ENCODE measurements at regions not wholly inside any gene's neighbourhood (a gene's known extent, or its start where the extent isn't known, plus 50 kb on each side); places are given as distances from the start of the nearest gene placed in this dataset.

DNA sequence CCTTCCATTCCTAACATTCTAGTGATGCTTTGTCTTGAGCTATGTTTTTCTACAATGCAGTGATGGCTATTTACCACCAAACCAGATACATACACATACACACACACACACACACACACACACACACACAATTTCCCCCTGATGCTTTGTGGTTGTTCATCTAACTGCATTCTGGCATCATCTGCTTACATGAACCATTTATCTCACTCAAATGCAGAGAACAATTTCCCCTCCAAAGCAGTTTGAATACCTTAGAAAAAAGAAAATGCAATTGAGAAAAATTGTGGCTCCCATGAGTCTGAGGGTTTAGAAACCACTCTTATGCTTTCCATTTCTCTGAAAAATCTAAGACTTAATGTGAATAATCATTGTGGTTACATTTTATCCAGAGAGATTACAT, 1024.8 kb downstream of the TLE4 start:
- no peak for DNase-seq (ENCODE audit: extremely low read depth in 1 of 2, low read depth in 1 of 2)

DNA sequence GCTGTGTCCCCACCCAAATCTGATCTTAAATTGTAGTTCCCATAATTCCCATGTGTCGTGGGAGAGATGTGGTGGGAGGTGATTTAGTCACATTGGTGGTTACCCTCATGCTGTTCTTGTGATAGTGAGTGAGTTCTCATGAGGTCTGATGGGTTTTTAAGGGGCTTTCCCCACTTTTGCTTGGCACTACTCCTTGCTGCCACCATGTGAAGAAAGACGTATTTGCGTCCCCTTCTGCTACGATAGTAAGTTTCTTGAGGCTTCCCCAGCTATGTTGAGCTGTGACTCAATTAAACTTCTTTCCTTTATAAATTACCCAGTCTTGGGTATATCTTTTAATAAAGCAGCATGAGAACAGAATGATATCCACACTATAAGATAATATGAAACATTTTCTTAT, 1023.4 kb downstream of the TLE4 start:
- DNase-seq (ENCODE audit: extremely low read depth in 1 of 2, low read depth in 1 of 2) = no peak

DNA sequence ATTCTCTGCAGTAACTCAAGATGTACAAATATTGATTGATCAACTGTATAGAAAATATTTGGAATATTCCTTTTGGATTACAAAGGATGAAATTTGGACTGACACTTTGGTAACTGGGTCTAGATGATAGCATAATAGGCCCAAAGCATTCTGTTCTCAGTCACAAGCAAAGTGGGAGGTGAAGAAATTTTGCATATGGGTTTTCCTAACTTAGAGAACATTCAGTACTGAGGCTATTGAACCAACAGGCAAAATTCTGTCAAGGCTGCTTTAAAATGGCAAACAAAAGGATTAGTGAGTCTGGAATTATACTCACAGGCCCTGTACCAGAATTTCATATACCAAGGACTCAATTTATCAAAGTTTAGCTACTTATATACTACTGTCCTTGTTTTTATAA, 1020.6 kb downstream of the TLE4 start:
- no peak for DNase-seq (ENCODE audit: extremely low read depth in 1 of 2, low read depth in 1 of 2)

DNA sequence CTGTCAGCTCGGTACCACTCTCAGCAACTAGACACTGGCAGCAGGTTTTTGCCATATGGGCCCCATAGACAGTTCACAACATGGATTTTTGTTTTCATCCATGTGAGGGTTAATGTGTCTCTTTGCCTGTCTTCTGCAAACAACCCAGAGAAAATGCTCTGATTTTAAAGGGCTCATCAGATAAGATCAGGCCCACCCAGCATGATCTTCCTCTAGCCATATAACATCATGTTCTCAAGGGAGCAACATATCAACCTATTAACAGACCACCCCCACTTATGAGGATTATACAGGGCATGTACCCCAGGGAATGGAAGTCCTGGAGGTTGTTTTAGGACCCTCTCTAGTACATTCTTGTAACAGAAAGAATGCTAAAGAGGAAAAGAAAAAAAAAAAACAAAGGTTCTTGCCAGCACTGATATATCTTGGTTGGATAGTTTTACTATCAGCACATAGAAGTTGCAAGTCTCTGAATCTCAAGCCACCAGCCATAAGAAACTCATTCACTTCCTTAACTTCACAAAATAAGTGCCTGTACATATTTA, 1015.1 kb downstream of the TLE4 start:
- DNase-seq (ENCODE audit: extremely low read depth in 1 of 2, low read depth in 1 of 2) = no peak

DNA sequence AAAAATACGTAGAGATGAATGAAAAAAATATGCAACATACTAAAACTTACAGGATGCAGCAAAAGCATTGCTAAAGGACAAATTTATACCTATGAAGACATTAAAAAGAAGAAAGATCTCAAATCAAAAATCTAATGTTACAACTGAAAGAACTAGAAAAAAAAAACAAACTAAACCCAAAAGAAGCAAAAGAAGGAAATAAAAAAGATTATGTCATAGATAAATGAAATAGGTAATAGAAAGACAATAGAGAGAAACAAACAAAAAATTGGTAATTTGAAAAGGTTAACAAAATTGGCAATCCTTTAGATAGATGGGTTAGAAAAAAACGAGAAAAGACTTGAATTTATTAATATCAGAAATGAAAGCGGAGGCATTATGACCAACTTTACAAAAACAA, 1000.2 kb downstream of the TLE4 start:
- no peak for DNase-seq (ENCODE audit: extremely low read depth in 1 of 2, low read depth in 1 of 2)

- no peak for DNase-seq (ENCODE audit: extremely low read depth in 1 of 2, low read depth in 1 of 2)
Measured at GRCh38 chr9:80569236-80569635, 997.5 kb downstream of the TLE4 start.

DNA sequence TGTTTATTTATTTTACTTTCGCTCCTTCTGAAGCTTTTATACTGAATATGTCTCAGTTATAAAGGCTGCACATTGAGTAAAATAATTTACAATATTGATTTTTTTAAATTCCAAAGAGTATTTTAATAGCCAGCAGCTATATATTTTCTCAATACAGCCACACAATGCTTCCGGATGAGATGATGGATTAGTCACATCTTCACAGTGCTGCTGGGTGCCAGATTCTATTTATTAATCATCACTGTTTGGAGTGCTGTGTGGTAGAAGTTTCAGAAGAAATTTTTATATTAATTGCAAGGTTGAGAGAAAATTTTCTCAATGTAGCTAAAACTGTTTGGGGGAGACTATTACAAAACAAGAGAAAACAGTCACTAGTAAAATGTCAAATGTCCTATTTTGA, 989.8 kb downstream of the TLE4 start:
- no peak for DNase-seq (ENCODE audit: extremely low read depth in 1 of 2, low read depth in 1 of 2)

GRCh38 chr9:80560976-80561375, 989.2 kb downstream of the TLE4 start:
- no peak for DNase-seq (ENCODE audit: extremely low read depth in 1 of 2, low read depth in 1 of 2)

DNA sequence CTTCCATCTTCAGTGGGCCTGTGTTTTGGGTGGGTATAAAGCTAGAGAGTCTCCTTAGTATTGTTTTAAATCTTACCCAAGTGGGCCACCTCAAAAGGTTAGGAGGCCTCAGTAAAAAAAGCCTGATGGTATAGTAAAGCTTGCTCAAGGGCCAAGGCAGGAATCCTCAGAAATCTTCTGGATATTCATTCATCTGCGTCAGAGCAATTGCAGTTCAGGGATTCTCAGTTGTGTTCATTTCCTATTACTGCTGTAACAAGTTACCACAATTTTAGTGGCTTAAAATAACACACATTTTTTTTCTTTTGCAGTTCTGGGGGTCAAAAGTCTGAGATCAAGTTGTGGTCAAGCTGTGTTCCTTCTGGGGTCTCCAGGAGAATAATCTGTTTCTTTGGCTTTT, 985.5 kb downstream of the TLE4 start:
- no peak for DNase-seq (ENCODE audit: extremely low read depth in 1 of 2, low read depth in 1 of 2)

DNA sequence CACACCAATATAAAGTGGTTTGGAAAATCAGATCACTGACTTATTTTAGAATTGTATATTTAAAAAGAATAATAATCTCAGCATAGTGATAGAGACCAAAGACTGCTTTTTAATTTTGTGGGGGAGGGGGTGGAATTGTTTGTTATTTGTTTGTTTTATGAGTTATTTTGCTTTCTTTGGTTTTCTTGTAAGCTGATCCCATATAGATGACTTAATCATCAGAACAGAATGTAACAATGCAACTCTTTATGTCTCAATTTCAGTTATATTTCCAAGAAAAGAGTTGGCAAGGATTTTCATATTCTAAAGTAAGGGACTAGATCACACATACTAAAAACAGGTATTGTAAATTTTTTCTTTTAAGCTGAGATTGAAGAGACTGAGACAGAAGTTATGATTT, 984.9 kb downstream of the TLE4 start:
- no peak for DNase-seq (ENCODE audit: extremely low read depth in 1 of 2, low read depth in 1 of 2)

- DNase-seq (ENCODE audit: extremely low read depth in 1 of 2, low read depth in 1 of 2) = no peak
Measured at GRCh38 chr9:80555782-80556325, 984.1 kb downstream of the TLE4 start.

- DNase-seq (ENCODE audit: extremely low read depth in 1 of 2, low read depth in 1 of 2) = no peak
Measured at GRCh38 chr9:80554856-80555255, 983.1 kb downstream of the TLE4 start.

DNA sequence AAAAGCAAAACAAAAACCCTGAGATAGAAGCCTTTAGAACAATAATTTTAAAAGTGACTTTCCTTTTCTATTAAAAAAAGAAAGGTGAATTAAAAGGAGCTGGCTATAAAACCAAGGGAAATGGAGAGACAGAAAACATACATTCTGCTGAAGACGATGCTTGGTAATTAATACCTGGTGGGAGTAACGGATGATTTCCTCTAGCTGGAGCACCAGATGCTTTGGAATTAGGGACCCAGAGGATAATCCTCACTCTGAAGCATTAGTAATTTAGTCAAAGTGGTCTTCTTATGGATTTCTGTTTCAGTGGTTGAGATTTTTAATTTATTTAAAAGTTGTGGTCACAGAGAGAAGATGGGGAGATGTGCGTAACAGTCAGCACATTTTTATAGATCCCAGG, 982.5 kb downstream of the TLE4 start:
- DNase-seq (ENCODE audit: extremely low read depth in 1 of 2, low read depth in 1 of 2) = no peak

GRCh38 chr9:80552931-80553330, 981.2 kb downstream of the TLE4 start:
- no peak for DNase-seq (ENCODE audit: extremely low read depth in 1 of 2, low read depth in 1 of 2)

DNA sequence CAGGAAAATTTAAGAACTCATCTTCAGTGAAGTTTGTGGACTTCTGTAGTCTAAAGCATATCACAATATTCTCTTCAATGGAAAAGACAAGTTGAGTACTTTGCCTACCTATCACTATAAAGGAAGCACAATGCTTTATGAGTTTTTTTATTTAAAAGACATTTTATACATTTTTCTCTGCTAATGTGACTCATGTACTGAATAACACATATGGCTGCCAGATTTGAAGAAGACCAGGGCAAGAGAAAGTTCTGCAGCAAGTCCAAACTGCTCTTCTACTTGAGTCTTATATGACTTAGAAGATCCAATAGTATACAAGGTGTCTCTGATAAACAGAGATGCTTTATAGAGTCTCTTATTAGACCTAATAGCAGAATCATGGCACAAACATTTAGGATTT, 978.4 kb downstream of the TLE4 start:
- no peak for DNase-seq (ENCODE audit: extremely low read depth in 1 of 2, low read depth in 1 of 2)

- no peak for DNase-seq (ENCODE audit: extremely low read depth in 1 of 2, low read depth in 1 of 2)
Measured at GRCh38 chr9:80547613-80548012, 975.8 kb downstream of the TLE4 start.

DNA sequence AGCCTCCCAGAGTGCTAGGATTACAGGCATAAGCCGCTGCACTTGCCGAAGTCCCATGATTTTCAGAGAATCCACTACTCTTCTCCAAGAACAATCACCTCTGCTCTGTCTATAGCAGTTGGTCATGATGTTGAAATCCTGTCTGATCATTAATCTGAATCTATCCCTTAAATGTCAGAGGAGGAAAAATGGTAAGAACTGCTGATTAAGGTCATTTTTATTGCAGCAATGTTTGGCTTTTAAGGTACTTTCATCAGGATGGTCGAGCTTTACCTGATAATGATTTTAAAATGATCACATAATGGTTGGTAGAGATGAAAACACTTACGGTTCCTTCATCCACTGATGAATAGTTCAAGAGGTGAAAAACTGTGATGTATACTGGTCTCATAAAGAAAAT, 968.6 kb downstream of the TLE4 start:
- no peak for DNase-seq (ENCODE audit: extremely low read depth in 1 of 2, low read depth in 1 of 2)

- no peak for DNase-seq (ENCODE audit: extremely low read depth in 1 of 2, low read depth in 1 of 2)
Measured at GRCh38 chr9:80538976-80539375, 967.2 kb downstream of the TLE4 start.

- DNase-seq (ENCODE audit: extremely low read depth in 1 of 2, low read depth in 1 of 2) = no peak
Measured at GRCh38 chr9:80522465-80522864, 950.7 kb downstream of the TLE4 start.

DNA sequence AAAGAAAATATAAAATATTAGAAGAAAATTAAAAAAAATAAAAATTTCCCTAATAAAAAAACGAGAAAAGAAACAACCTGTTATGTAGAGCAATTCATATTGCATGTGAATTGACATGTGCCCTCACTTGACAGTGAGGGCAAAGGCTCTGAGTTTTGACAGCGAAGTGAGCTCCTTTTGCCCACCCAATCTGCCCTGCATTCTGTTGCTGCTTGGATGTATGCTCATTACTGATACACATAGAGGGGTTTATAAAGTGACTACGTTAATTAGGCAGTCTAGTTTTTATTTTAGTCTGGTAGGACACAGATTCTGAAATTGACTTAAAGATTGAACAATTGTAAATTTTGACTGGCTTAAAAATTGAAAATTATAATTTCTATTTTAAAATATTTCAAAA, 949.4 kb downstream of the TLE4 start:
- DNase-seq (ENCODE audit: extremely low read depth in 1 of 2, low read depth in 1 of 2) = no peak

- DNase-seq (ENCODE audit: extremely low read depth in 1 of 2, low read depth in 1 of 2) = no peak
Measured at GRCh38 chr9:80520231-80520630, 948.5 kb downstream of the TLE4 start.

- DNase-seq (ENCODE audit: extremely low read depth in 1 of 2, low read depth in 1 of 2) = no peak
Measured at GRCh38 chr9:80518441-80518840, 946.7 kb downstream of the TLE4 start.

- DNase-seq (ENCODE audit: extremely low read depth in 1 of 2, low read depth in 1 of 2) = no peak
Measured at GRCh38 chr9:80516679-80517078, 944.9 kb downstream of the TLE4 start.
